SK-N-SH (cell line): ENCODE measurements at regions not wholly inside any gene's neighbourhood (a gene's known extent, or its start where the extent isn't known, plus 50 kb on each side); places are given as distances from the start of the nearest gene placed in this dataset.

Experiments used
- CTCF ChIP-seq: fragments of 200-600 bp; sonication (generic); IDR thresholded peaks from 2 replicates; pipeline ENCODE4 v1.6.1; 2017; ENCODE audit warnings: antibody characterized with exemption, mild to moderate bottlenecking, moderate library complexity
- SMC3 ChIP-seq: IDR thresholded peaks from 2 replicates; pipeline ENCODE4 v1.6.1; 2012; ENCODE audit warnings: low read depth, low read length, improper control_type of control experiment
- TF ChIP-seq, protein P1 (sequence below): IDR thresholded peaks from 2 replicates; pipeline ENCODE4 v1.4.0; 2012; ENCODE audit warnings: low read depth
- TF ChIP-seq, protein P2 (sequence below): IDR thresholded peaks from 2 replicates; pipeline ENCODE4 v1.4.0; 2012; ENCODE audit warnings: low read depth, borderline replicate concordance

- TF ChIP-seq, protein P1, sequence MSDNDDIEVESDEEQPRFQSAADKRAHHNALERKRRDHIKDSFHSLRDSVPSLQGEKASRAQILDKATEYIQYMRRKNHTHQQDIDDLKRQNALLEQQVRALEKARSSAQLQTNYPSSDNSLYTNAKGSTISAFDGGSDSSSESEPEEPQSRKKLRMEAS, result no peak
- TF ChIP-seq, protein P2, sequence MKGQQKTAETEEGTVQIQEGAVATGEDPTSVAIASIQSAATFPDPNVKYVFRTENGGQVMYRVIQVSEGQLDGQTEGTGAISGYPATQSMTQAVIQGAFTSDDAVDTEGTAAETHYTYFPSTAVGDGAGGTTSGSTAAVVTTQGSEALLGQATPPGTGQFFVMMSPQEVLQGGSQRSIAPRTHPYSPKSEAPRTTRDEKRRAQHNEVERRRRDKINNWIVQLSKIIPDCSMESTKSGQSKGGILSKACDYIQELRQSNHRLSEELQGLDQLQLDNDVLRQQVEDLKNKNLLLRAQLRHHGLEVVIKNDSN, result no peak
- TF ChIP-seq CTCF (no peak), SMC3 (no peak)
These were observed 316.5 kb upstream of the USP24 start for GRCh38 chr1:55531644-55532043.
